Neural progenitor cell (in vitro differentiated cells): ENCODE measurements at regions not wholly inside any gene's neighbourhood (a gene's known extent, or its start where the extent isn't known, plus 50 kb on each side); places are given as distances from the start of the nearest gene placed in this dataset.

Experiments used
- EZH2phosphoT487 ChIP-seq: fragments of 200-600 bp; sonication (generic); IDR thresholded peaks from 2 replicates; pipeline ENCODE4 v1.6.1; 2017; ENCODE audit warnings: antibody characterized with exemption
- TF ChIP-seq, protein P1 (sequence below): fragments of 200-600 bp; sonication (generic); IDR thresholded peaks from 2 replicates; pipeline ENCODE4 v1.5.1; 2017; ENCODE audit warnings: antibody characterized with exemption, mild to moderate bottlenecking

DNA sequence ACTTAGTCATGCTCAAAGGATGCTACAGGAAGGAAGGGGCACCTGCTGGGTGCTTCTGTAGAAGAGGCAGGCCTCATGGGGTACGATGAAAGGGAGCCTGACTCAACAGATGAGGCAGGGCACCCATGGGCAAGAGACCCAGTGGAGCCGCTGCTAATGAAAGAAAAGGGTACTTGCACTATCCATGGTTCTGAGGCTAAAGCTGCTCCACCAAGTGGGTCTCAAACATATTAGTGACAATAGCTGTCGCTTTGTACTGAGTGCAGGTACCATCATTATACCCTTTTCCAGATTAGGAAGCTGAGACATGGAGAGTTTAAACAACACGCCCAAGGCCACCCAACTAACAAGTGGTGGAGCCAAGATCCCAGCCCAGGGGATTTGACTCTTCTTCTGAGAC lies 127.5 kb upstream of the SERPIND1 start:
- TF ChIP-seq, protein P1, sequence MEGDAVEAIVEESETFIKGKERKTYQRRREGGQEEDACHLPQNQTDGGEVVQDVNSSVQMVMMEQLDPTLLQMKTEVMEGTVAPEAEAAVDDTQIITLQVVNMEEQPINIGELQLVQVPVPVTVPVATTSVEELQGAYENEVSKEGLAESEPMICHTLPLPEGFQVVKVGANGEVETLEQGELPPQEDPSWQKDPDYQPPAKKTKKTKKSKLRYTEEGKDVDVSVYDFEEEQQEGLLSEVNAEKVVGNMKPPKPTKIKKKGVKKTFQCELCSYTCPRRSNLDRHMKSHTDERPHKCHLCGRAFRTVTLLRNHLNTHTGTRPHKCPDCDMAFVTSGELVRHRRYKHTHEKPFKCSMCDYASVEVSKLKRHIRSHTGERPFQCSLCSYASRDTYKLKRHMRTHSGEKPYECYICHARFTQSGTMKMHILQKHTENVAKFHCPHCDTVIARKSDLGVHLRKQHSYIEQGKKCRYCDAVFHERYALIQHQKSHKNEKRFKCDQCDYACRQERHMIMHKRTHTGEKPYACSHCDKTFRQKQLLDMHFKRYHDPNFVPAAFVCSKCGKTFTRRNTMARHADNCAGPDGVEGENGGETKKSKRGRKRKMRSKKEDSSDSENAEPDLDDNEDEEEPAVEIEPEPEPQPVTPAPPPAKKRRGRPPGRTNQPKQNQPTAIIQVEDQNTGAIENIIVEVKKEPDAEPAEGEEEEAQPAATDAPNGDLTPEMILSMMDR, result no peak
- TF ChIP-seq EZH2phosphoT487, result no peak
